Calu3 (cell line): ENCODE measurements at regions not wholly inside any gene's neighbourhood (a gene's known extent, or its start where the extent isn't known, plus 50 kb on each side); places are given as distances from the start of the nearest gene placed in this dataset.
A peak's percentile ranks its signal among the peaks of the same experiment; 100 is the strongest.

Source experiments
- BruUV-seq: library from RNA; stranded (reverse); fragments of 400-500 nt; replicated peaks from 2 replicates; lab custom pipeline; 2021; lab: Mats Ljungman, UMichigan
- CTCF ChIA-PET: fragments of 300-600 bp; sonication (Branson Sonifier 250); formaldehyde crosslinking; loops from one replicate; lab custom pipeline; 2022; ENCODE audit warnings: antibody characterized with exemption; lab: Charles Lee
- DNase-seq: peaks from one replicate; pipeline ENCODE4 v3.0.0; 2022
- H3K27ac Mint-ChIP-seq: one replicate; pipeline ENCODE4 v1.8.0; 2022; ENCODE audit warnings: mixed read lengths; ENCODE audit not compliant: unreplicated experiment
- H3K27me3 Mint-ChIP-seq: one replicate; pipeline ENCODE4 v1.8.0; 2022; ENCODE audit warnings: mixed read lengths; ENCODE audit not compliant: unreplicated experiment
- H3K36me3 Mint-ChIP-seq: one replicate; pipeline ENCODE4 v1.8.0; 2022; ENCODE audit warnings: mild to moderate bottlenecking, moderate library complexity, mixed read lengths; ENCODE audit not compliant: insufficient read depth, unreplicated experiment
- H3K4me1 Mint-ChIP-seq: one replicate; pipeline ENCODE4 v1.8.0; 2022; ENCODE audit warnings: mild to moderate bottlenecking, low read depth, mixed read lengths; ENCODE audit not compliant: unreplicated experiment
- H3K4me3 Mint-ChIP-seq: one replicate; pipeline ENCODE4 v1.8.0; 2022; ENCODE audit warnings: mild to moderate bottlenecking, low read depth, moderate library complexity, mixed read lengths; ENCODE audit not compliant: unreplicated experiment
- H3K9me3 Mint-ChIP-seq: one replicate; pipeline ENCODE4 v1.8.0; 2022; ENCODE audit warnings: low read depth, mixed read lengths; ENCODE audit not compliant: unreplicated experiment
- intact Hi-C: fragments of 100-400 bp; cut with micrococcal nuclease; formaldehyde crosslinking; loops from one replicate; pipeline ENCODE4 v1.10.0; 2022; ENCODE audit not compliant: unreplicated experiment
- TF ChIP-seq, protein P1 (sequence below): fragments of 200-600 bp; IDR thresholded peaks from one replicate; pipeline ENCODE4 v1.8.0; 2022; ENCODE audit warnings: antibody characterized with exemption; ENCODE audit not compliant: unreplicated experiment

DNA sequence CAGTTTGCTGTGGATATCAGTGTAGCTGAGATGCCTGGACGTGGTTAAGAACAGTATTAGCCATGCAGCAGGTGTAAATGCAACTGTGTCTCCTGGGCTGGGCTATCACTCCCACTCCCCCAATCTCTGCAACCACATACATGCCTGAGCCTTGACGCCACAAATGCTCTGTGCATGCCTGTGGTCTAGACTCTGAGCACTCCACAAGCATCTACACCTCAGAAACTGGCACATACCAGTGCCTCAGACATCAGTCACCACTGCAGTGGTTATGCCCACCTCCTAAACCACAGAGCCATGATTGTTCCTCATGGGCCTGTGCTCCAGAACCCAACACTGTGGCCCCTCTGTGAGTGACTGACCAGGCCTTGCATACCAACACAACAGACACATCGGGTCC lies 226.8 kb upstream of the ALG10 start:
- DNase-seq: peak; percentile 46
- CTCF ChIA-PET: no interaction called here
- Mint-ChIP-seq H3K27me3 (no peaks in the 10 kb centered on the region), H3K9me3 (no peaks in the 10 kb centered on the region), H3K4me3 (no peak overlapping the region), H3K4me1 (peaks cover 16% of the 10 kb centered on the region), H3K36me3 (no peaks in the 10 kb centered on the region), H3K27ac (no peak overlapping the region)
- BruUV-seq: no TSS peak
- TF ChIP-seq, protein P1, sequence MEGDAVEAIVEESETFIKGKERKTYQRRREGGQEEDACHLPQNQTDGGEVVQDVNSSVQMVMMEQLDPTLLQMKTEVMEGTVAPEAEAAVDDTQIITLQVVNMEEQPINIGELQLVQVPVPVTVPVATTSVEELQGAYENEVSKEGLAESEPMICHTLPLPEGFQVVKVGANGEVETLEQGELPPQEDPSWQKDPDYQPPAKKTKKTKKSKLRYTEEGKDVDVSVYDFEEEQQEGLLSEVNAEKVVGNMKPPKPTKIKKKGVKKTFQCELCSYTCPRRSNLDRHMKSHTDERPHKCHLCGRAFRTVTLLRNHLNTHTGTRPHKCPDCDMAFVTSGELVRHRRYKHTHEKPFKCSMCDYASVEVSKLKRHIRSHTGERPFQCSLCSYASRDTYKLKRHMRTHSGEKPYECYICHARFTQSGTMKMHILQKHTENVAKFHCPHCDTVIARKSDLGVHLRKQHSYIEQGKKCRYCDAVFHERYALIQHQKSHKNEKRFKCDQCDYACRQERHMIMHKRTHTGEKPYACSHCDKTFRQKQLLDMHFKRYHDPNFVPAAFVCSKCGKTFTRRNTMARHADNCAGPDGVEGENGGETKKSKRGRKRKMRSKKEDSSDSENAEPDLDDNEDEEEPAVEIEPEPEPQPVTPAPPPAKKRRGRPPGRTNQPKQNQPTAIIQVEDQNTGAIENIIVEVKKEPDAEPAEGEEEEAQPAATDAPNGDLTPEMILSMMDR: no peak
- intact Hi-C loops: no loop called here

DNA sequence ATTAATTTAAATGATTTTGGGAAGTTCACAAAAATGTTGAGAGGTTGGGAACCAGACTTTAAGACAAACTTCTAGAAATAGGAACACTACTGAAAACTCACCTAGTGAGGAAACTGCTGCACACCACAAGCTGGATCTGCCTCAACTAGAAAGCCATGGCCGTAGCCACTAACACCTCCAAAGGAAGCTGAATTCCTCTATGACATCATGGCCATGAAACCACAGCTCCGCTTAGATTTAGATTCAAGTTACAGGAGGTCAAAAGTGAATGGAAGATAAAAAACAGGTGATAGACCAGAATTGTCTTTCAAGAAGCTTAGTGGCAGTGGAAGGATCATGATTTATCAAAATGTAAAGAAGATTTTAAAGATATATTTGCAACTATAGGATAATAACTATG lies 208.8 kb upstream of the ALG10 start:
- Mint-ChIP-seq H3K27me3 (no peaks in the 10 kb centered on the region), H3K4me3 (no peak overlapping the region), H3K9me3 (peaks cover 5% of the 10 kb centered on the region), H3K36me3 (no peaks in the 10 kb centered on the region), H3K27ac (no peak overlapping the region), H3K4me1 (no peaks in the 10 kb centered on the region)
- TF ChIP-seq, protein P1: no peak
- CTCF ChIA-PET: no interaction called here
- no TSS peak for BruUV-seq
- intact Hi-C loops: no loop called here
- DNase-seq: no peak

DNA sequence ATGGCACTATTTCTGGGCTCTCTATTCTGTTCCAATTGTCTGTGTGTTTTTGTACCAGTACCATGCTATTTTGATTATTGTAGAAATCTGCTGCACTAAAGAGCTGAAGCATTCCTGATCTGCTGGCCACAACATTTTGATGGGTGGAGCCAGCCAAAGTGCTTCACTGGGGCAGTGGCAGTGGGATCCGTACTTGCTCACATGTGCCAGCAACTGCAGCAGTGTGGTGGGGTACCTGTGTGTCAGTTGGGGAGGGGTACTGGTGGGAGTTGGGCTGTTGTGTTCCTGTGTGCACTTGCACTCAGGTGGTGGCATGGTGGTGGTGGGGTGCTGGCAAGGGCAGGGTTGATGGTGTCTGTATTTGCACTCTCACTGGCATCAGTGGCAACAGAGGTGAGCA lies 204.6 kb upstream of the ALG10 start:
- CTCF ChIA-PET: no interaction called here
- Mint-ChIP-seq H3K27ac (no peak overlapping the region), H3K27me3 (no peaks in the 10 kb centered on the region), H3K4me1 (no peaks in the 10 kb centered on the region), H3K36me3 (no peaks in the 10 kb centered on the region), H3K4me3 (no peak overlapping the region), H3K9me3 (peaks cover 7% of the 10 kb centered on the region)
- intact Hi-C loops: no loop called here
- no TSS peak for BruUV-seq
- TF ChIP-seq, protein P1: no peak
- no peak for DNase-seq

DNA sequence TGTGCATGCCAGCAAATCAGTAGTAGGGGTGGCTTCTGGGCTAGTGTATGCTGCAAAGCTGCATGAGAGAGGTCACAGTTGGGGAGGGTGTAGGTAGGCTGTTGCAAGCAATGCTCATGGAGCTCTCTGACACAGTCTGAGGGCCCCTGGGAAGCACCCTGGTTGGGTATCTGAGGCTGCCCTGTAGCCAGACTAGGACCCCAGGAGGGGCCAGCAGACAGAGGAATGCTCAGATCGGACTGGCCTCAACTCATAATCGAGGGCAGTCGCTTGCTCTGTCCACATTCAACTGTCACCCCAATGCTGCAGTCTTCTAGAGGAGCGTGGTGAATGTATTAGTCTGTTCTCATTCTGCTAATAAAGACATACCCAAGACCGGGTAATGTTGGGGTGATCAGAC lies 204.0 kb upstream of the ALG10 start:
- CTCF ChIA-PET: no interaction called here
- no peak overlapping the region for H3K4me3 Mint-ChIP-seq
- DNase-seq: no peak
- BruUV-seq: no TSS peak
- peaks cover 2% of the 10 kb centered on the region for H3K9me3 Mint-ChIP-seq
- no peaks in the 10 kb centered on the region for H3K4me1 Mint-ChIP-seq
- H3K27me3 Mint-ChIP-seq: no peaks in the 10 kb centered on the region
- H3K27ac Mint-ChIP-seq: no peak overlapping the region
- H3K36me3 Mint-ChIP-seq: no peaks in the 10 kb centered on the region
- intact Hi-C loops: no loop called here
- TF ChIP-seq, protein P1: no peak
